H1 (cell line): ENCODE measurements at regions not wholly inside any gene's neighbourhood (a gene's known extent, or its start where the extent isn't known, plus 50 kb on each side); places are given as distances from the start of the nearest gene placed in this dataset.

Experiments
- CTCF ChIA-PET: fragments of 300-600 bp; sonication (Branson Sonifier 250); formaldehyde crosslinking; loops from one replicate; lab custom pipeline; 2021; ENCODE audit not compliant: partially characterized antibody; lab: Charles Lee
- POLR2A ChIA-PET: fragments of 300-600 bp; sonication (Branson Sonifier 250); formaldehyde crosslinking; loops from one replicate; lab custom pipeline; 2021; ENCODE audit warnings: inconsistent platforms; ENCODE audit not compliant: partially characterized antibody; lab: Charles Lee
- DNase-seq, 2 experiments: peaks; one replicate each; pipeline versions ENCODE4 v3.0.0 to v3.0.0-alpha.2; 2010 to 2022; ENCODE audit warnings: low spot score in 2 of 2, low read depth in 1 of 2, mixed read lengths in 1 of 2
- FAIRE-seq: peaks from 2 replicates; lab custom pipeline; 2011; peaks lifted over from hg19 to GRCh38; lab: Jason Lieb, UNC
- H2AFZ ChIP-seq: 2 replicates; pipeline ENCODE4 v1.8.1; 2012; ENCODE audit warnings: low read length, inconsistent platforms
- H2AK5ac ChIP-seq: 2 replicates; pipeline ENCODE4 v1.6.1; 2013; ENCODE audit warnings: low read depth, low read length
- H2BK120ac ChIP-seq: replicated peaks from 2 replicates; pipeline ENCODE3; 2013; ENCODE audit warnings: low read depth, low read length, inconsistent platforms
- H2BK12ac ChIP-seq: 2 replicates; pipeline ENCODE4 v1.6.1; 2013; ENCODE audit warnings: low read depth, low read length
- H2BK15ac ChIP-seq: 2 replicates; pipeline ENCODE4 v1.6.1; 2013; ENCODE audit warnings: low read length
- H2BK20ac ChIP-seq: 2 replicates; pipeline ENCODE4 v1.6.1; 2013; ENCODE audit warnings: low read length
- H2BK5ac ChIP-seq: 2 replicates; pipeline ENCODE4 v1.6.1; 2013; ENCODE audit warnings: low read depth, low read length
- H3K14ac ChIP-seq: 2 replicates; pipeline ENCODE4 v1.6.1; 2013; ENCODE audit warnings: inconsistent platforms; ENCODE audit not compliant: insufficient read length
- H3K18ac ChIP-seq: 2 replicates; pipeline ENCODE4 v1.6.1; 2013; ENCODE audit warnings: low read length; ENCODE audit errors: extremely low read depth
- H3K23ac ChIP-seq: 2 replicates; pipeline ENCODE4 v1.6.1; 2013; ENCODE audit warnings: inconsistent platforms; ENCODE audit not compliant: insufficient read length
- H3K23me2 ChIP-seq: 2 replicates; pipeline ENCODE4 v1.6.1; 2013; ENCODE audit warnings: low read depth, low read length
- H3K27ac ChIP-seq: 2 replicates; pipeline ENCODE4 v1.6.1; 2011; ENCODE audit warnings: low read depth, low read length, inconsistent platforms
- H3K27me3 ChIP-seq, 4 experiments: replicated peaks in 1 of 4; 1 replicate in 1 of 4; 2 replicates in 3 of 4; pipeline versions ENCODE4 v1.6.1 to v1.8.1; 2011 to 2013; ENCODE audit warnings: low read length in 3 of 4, mild to moderate bottlenecking in 3 of 4, inconsistent platforms in 2 of 4, mixed read lengths in 2 of 4, moderate library complexity in 1 of 4; ENCODE audit not compliant: control insufficient read depth in 3 of 4, insufficient read depth in 3 of 4; ENCODE audit errors: extremely low read depth in 1 of 4
- H3K36me3 ChIP-seq, 4 experiments: 2 replicates each; pipeline versions ENCODE4 v1.6.1 to v1.8.1; 2011 to 2013; ENCODE audit warnings: mild to moderate bottlenecking in 4 of 4, low read length in 3 of 4, moderate library complexity in 2 of 4, control low read depth in 1 of 4, inconsistent platforms in 1 of 4; ENCODE audit not compliant: insufficient read depth in 4 of 4, control insufficient read depth in 2 of 4
- H3K4ac ChIP-seq: replicated peaks from 2 replicates; pipeline ENCODE3; 2013; ENCODE audit warnings: low read length, low read depth, mixed read lengths, inconsistent platforms; ENCODE audit not compliant: insufficient read length
- H3K4me1 ChIP-seq, 4 experiments: replicated peaks in 1 of 4; 1 replicate in 1 of 4; 2 replicates in 3 of 4; pipeline versions ENCODE4 v1.6.1 to v1.8.1; 2011 to 2013; ENCODE audit warnings: low read length in 3 of 4, inconsistent platforms in 2 of 4, mixed read lengths in 1 of 4; ENCODE audit not compliant: insufficient read depth in 4 of 4, control insufficient read depth in 3 of 4
- H3K4me2 ChIP-seq, 2 experiments: 2 replicates each; pipeline versions ENCODE4 v1.6.1 to v1.8.1; 2011 to 2013; ENCODE audit warnings: low read depth in 2 of 2, low read length in 2 of 2, control low read depth in 1 of 2, inconsistent platforms in 1 of 2, mild to moderate bottlenecking in 1 of 2; ENCODE audit not compliant: insufficient read depth in 1 of 2
- H3K4me3 ChIP-seq, 4 experiments: fragments of 200-600, 300-600 bp in 1 of 4; sonication (generic), shearing (Covaris generic), sonication (Bioruptor Twin) in 1 of 4; 2 replicates each; pipeline versions ENCODE4 v1.5.1 to v1.8.1; 2011 to 2016; ENCODE audit warnings: low read length in 4 of 4, low read depth in 3 of 4, control low read depth in 2 of 4, inconsistent platforms in 2 of 4, mild to moderate bottlenecking in 2 of 4, mixed read lengths in 1 of 4, moderate library complexity in 1 of 4; ENCODE audit not compliant: insufficient read depth in 2 of 4; ENCODE audit errors: extremely low read depth in 1 of 4
- H3K56ac ChIP-seq: replicated peaks from 2 replicates; pipeline ENCODE3; 2013; ENCODE audit warnings: low read depth, mild to moderate bottlenecking, mixed read lengths, low read length, inconsistent platforms; ENCODE audit not compliant: insufficient read length
- H3K79me1 ChIP-seq: 2 replicates; pipeline ENCODE4 v1.6.1; 2013; ENCODE audit warnings: low read depth, low read length, control low read depth
- H3K79me2 ChIP-seq, 2 experiments: 2 replicates each; pipeline versions ENCODE4 v1.6.1 to v1.8.1; 2012 to 2013; ENCODE audit warnings: low read length in 2 of 2, mild to moderate bottlenecking in 2 of 2, inconsistent platforms in 1 of 2; ENCODE audit not compliant: insufficient read depth in 2 of 2, control insufficient read depth in 1 of 2
- H3K9ac ChIP-seq, 4 experiments: replicated peaks in 1 of 4; 1 replicate in 1 of 4; 2 replicates in 3 of 4; pipeline versions ENCODE4 v1.6.1 to v1.8.1; 2011 to 2013; ENCODE audit warnings: low read depth in 3 of 4, low read length in 3 of 4, control low read depth in 2 of 4, mild to moderate bottlenecking in 2 of 4, moderate library complexity in 2 of 4, inconsistent platforms in 1 of 4; ENCODE audit errors: extremely low read depth in 1 of 4
- H3K9me3 ChIP-seq, 2 experiments: 2 replicates each; pipeline versions ENCODE4 v1.6.1 to v1.8.1; 2012 to 2013; ENCODE audit warnings: mild to moderate bottlenecking in 2 of 2, moderate library complexity in 2 of 2, control low read depth in 1 of 2, inconsistent platforms in 1 of 2, low read depth in 1 of 2, low read length in 1 of 2, mixed read lengths in 1 of 2; ENCODE audit not compliant: insufficient read depth in 2 of 2
- H4K20me1 ChIP-seq, 2 experiments: replicated peaks in 1 of 2; 2 replicates each; pipeline versions ENCODE3 to v1.8.1; 2011 to 2013; ENCODE audit warnings: inconsistent platforms in 2 of 2, low read length in 2 of 2, mild to moderate bottlenecking in 1 of 2; ENCODE audit not compliant: insufficient read depth in 2 of 2, control insufficient read depth in 1 of 2
- H4K5ac ChIP-seq: 2 replicates; pipeline ENCODE4 v1.6.1; 2013; ENCODE audit warnings: low read length, low read depth, mixed read lengths, inconsistent platforms; ENCODE audit not compliant: insufficient read length
- H4K8ac ChIP-seq: 2 replicates; pipeline ENCODE4 v1.8.0; 2013; ENCODE audit warnings: mild to moderate bottlenecking, moderate library complexity, low read length, inconsistent platforms; ENCODE audit not compliant: insufficient read depth; ENCODE audit errors: extremely low read depth
- H4K91ac ChIP-seq: replicated peaks from 2 replicates; pipeline ENCODE3; 2013; ENCODE audit warnings: low read length, mixed read lengths, inconsistent platforms; ENCODE audit not compliant: insufficient read length
- CBX5 ChIP-seq: fragments of 300-800, 300-1000 bp; sonication (generic); IDR thresholded peaks from 2 replicates; pipeline ENCODE4 v1.7.1; 2016; ENCODE audit warnings: antibody characterized with exemption, low read length, low read depth
- HDAC2 ChIP-seq, 2 experiments: fragments of 300-600 bp in 1 of 2; sonication (generic) in 1 of 2; IDR thresholded peaks; 2 replicates each; pipeline ENCODE4 v1.6.1; 2011 to 2012; ENCODE audit warnings: low read depth in 2 of 2, low read length in 2 of 2, mild to moderate bottlenecking in 2 of 2, moderate library complexity in 2 of 2, borderline replicate concordance in 1 of 2, inconsistent platforms in 1 of 2
- KDM1A ChIP-seq: fragments of 200-600, 300-600 bp; sonication (generic); IDR thresholded peaks from 2 replicates; pipeline ENCODE4 v1.7.1; 2016; ENCODE audit warnings: mild to moderate bottlenecking, low read length, borderline replicate concordance
- WGBS, 2 experiments: shearing (Covaris generic) in 1 of 2; methylation state at CpG; one replicate each; pipeline versions ENCODE4 v1.1.6 to v1.1.7; 2013 to 2015; ENCODE audit warnings: low lambda C conversion rate in 2 of 2, mixed read lengths in 2 of 2, inconsistent platforms in 1 of 2, low coverage in 1 of 2, missing lambda C conversion rate in 1 of 2; ENCODE audit not compliant: insufficient replicate concordance in 2 of 2, insufficient coverage in 1 of 2, insufficient read length in 1 of 2; ENCODE audit errors: extremely low coverage in 1 of 2, missing lambda C conversion rate in 1 of 2; 5-methylcytosine and 5-hydroxymethylcytosine counted together
- TF ChIP-seq, protein P1 (sequence below): IDR thresholded peaks from 2 replicates; pipeline ENCODE4 v1.6.1; 2012; ENCODE audit warnings: inconsistent platforms

DNA sequence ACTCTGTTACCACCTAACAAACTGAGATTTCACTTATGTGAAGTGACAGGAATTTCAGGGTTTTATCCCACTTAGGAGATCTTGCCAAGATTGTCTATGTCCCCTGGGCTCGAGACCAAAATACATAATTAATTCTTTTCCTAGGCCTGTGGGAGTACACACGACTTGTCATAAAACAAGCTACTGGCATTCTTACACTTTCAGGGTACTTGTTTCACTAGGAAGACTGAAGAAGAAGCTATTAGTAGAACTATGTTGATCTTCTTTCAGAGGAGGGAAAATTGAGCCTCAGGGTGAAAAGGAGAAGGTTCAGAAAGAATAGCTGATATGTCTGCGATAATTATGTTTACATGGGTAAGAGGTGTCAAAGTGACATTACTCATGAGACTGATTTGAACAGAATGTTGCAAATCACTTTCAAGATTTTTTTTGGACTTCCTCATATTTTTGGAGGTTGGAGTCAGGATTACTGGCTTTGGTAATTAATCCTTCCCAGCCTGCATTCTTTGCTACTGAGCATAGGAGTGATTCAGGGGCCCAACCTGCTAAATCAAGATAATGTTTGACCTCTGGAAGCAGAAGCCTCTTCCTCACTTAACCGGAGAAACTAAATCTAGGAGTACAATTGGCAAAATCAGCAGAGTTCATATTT lies 240.0 kb upstream of the NT5C1B start:
- Histone ChIP-seq H3K9me3 (no peaks in the 10 kb centered on the region), H3K14ac (no peak overlapping the region), H3K4me3 (no peak overlapping the region), H4K5ac (no peak overlapping the region), H2BK120ac (no peak overlapping the region), H3K4me2 (no peak overlapping the region), H3K18ac (no peak overlapping the region), H2BK5ac (no peak overlapping the region), H4K8ac (no peak overlapping the region), H3K27ac (no peak overlapping the region), H3K4ac (no peak overlapping the region), H4K20me1 (no peaks in the 10 kb centered on the region), H3K36me3 (no peaks in the 10 kb centered on the region), H3K9ac (no peak overlapping the region), H3K4me1 (0 out of 7 replicates have a peak, but pooled peaks cover 0 to 2% (median 0%) of the 10 kb centered on the region in 4 experiments), H2BK15ac (no peak overlapping the region), H3K79me2 (no peaks in the 10 kb centered on the region), H2BK20ac (no peak overlapping the region), H4K91ac (no peak overlapping the region), H3K79me1 (no peaks in the 10 kb centered on the region), H2AK5ac (no peak overlapping the region), H3K56ac (no peak overlapping the region), H3K27me3 (no peaks in the 10 kb centered on the region), H2BK12ac (no peak overlapping the region), H3K23ac (no peak overlapping the region), H2AFZ (no peak overlapping the region), H3K23me2 (no peaks in the 10 kb centered on the region)
- DNase-seq (no peak), FAIRE-seq (no peak)
- TF ChIP-seq HDAC2 (IDR thresholded peaks at IDR 0.05; ENCODE audit: borderline replicate concordance in 1 of 2, low read depth in 2 of 2, low read length in 2 of 2) (no peak), KDM1A (no peak), CBX5 (no peak)
- TF ChIP-seq, protein P1, sequence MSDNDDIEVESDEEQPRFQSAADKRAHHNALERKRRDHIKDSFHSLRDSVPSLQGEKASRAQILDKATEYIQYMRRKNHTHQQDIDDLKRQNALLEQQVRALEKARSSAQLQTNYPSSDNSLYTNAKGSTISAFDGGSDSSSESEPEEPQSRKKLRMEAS, result no peak
- WGBS, 2 experiments, result 96% methylated on average over 4 of the region's 4 CpGs; no CpG with 5 or more reads in 1 of the 2 experiments
- ChIA-PET CTCF (interaction anchor here (0.7 to 0.9 kb wide), 2 partner anchors 12 to 25 kb away, joined by 3 to 4 read pairs; no protein-coding TSS in a partner anchor), POLR2A (no interaction called here)
